ENCODE measurements at regions not wholly inside any gene's neighbourhood (a gene's known extent, or its start where the extent isn't known, plus 50 kb on each side); places are given as distances from the start of the nearest gene placed in this dataset.

- H2AFZ ChIP-seq (ENCODE audit: insufficient read depth, low read depth, low read length, poor library complexity, severe bottlenecking): no peak overlapping the region
- H3K4me3 Mint-ChIP-seq: no peak overlapping the region
- DNase-seq: no peak
- H3K4me2 ChIP-seq (replicated peaks; ENCODE audit: low read depth, low read length, poor library complexity, severe bottlenecking): no peak overlapping the region
- no peaks in the 10 kb centered on the region for H3K9me3 Mint-ChIP-seq (ENCODE audit: insufficient read depth)
- no peaks in the 10 kb centered on the region for H3K4me1 Mint-ChIP-seq
- no peak overlapping the region for H3K4me3 ChIP-seq (ENCODE audit: control extremely low read depth in 1 of 5, extremely low read depth in 1 of 5, insufficient read depth in 1 of 5, low read depth in 2 of 5, low read length in 4 of 5)
- H3K9me3 ChIP-seq (ENCODE audit: control extremely low read depth in 1 of 3, control insufficient read depth in 2 of 3, insufficient read depth in 1 of 3, low read length in 2 of 3): no peaks in the 10 kb centered on the region
- H4K20me1 ChIP-seq (ENCODE audit: control insufficient read depth, insufficient read depth, low read length, poor library complexity, severe bottlenecking): no peaks in the 10 kb centered on the region
- ATAC-seq (ENCODE audit: low read depth): no peak
- H3K27ac Mint-ChIP-seq: no peak overlapping the region
- H3K27me3 Mint-ChIP-seq: no peaks in the 10 kb centered on the region
- CTCF ChIA-PET: no interaction called here
- WGBS (ENCODE audit: insufficient coverage): no CpG with 5 or more reads among the region's 1 CpG
- peaks cover 0 to 4% (median 0%) of the 10 kb centered on the region in 4 experiments for H3K27me3 ChIP-seq (replicated peaks in 1 of 4; ENCODE audit: control extremely low read depth in 1 of 4, control insufficient read depth in 3 of 4, insufficient read depth in 4 of 4, low read length in 3 of 4)
- intact Hi-C loops (cut with micrococcal nuclease): no loop called here
- no peaks in the 10 kb centered on the region for H3K4me1 ChIP-seq (ENCODE audit: control insufficient read depth in 2 of 2, insufficient read depth in 2 of 2, low read length in 2 of 2)
- no peak overlapping the region for H3K27ac ChIP-seq (ENCODE audit: low read length in 2 of 2)
- H3K79me2 ChIP-seq (ENCODE audit: control insufficient read depth, insufficient read depth, low read length): no peaks in the 10 kb centered on the region
- TF ChIP-seq EZH2 (IDR thresholded peaks at IDR 0.05; ENCODE audit: borderline replicate concordance, insufficient read depth, low read depth, low read length, poor library complexity, severe bottlenecking): no peak
- no peak for TF ChIP-seq CTCF (IDR thresholded peaks at IDR 0.05)
- POLR2A ChIA-PET: no interaction called here
- no peaks in the 10 kb centered on the region for H3K36me3 ChIP-seq (replicated peaks in 1 of 2; ENCODE audit: control extremely low read depth in 1 of 2, control insufficient read depth in 1 of 2, extremely low read depth in 1 of 2, insufficient read depth in 2 of 2, low read length in 1 of 2)
- no peak overlapping the region for H3K9ac ChIP-seq (ENCODE audit: low read length)
These were observed 132.6 kb downstream of the PLK2 start for GRCh38 chr5:58327289-58327688.

GRCh38 chr5:58326022-58326421 is 133.9 kb downstream of the PLK2 start:
- no peak for ATAC-seq (ENCODE audit: low read depth)
- Mint-ChIP-seq H3K27ac (no peak overlapping the region), H3K9me3 (ENCODE audit: insufficient read depth) (no peaks in the 10 kb centered on the region), H3K4me1 (no peaks in the 10 kb centered on the region), H3K27me3 (no peaks in the 10 kb centered on the region), H3K4me3 (no peak overlapping the region)
- Histone ChIP-seq H3K36me3 (replicated peaks in 1 of 2; ENCODE audit: control extremely low read depth in 1 of 2, control insufficient read depth in 1 of 2, extremely low read depth in 1 of 2, insufficient read depth in 2 of 2, low read length in 1 of 2) (no peaks in the 10 kb centered on the region), H3K79me2 (ENCODE audit: control insufficient read depth, insufficient read depth, low read length) (no peaks in the 10 kb centered on the region), H3K4me3 (ENCODE audit: control extremely low read depth in 1 of 5, extremely low read depth in 1 of 5, insufficient read depth in 1 of 5, low read depth in 2 of 5, low read length in 4 of 5) (no peak overlapping the region), H3K27ac (ENCODE audit: low read length in 2 of 2) (no peak overlapping the region), H2AFZ (ENCODE audit: insufficient read depth, low read depth, low read length, poor library complexity, severe bottlenecking) (no peak overlapping the region), H4K20me1 (ENCODE audit: control insufficient read depth, insufficient read depth, low read length, poor library complexity, severe bottlenecking) (no peaks in the 10 kb centered on the region), H3K27me3 (replicated peaks in 1 of 4; ENCODE audit: control extremely low read depth in 1 of 4, control insufficient read depth in 3 of 4, insufficient read depth in 4 of 4, low read length in 3 of 4) (peaks cover 0 to 4% (median 0%) of the 10 kb centered on the region in 4 experiments), H3K9me3 (ENCODE audit: control extremely low read depth in 1 of 3, control insufficient read depth in 2 of 3, insufficient read depth in 1 of 3, low read length in 2 of 3) (no peaks in the 10 kb centered on the region), H3K4me2 (replicated peaks; ENCODE audit: low read depth, low read length, poor library complexity, severe bottlenecking) (no peak overlapping the region), H3K9ac (ENCODE audit: low read length) (no peak overlapping the region), H3K4me1 (ENCODE audit: control insufficient read depth in 2 of 2, insufficient read depth in 2 of 2, low read length in 2 of 2) (no peaks in the 10 kb centered on the region)
- ChIA-PET CTCF (no interaction called here), POLR2A (no interaction called here)
- intact Hi-C loops (cut with micrococcal nuclease): no loop called here
- DNase-seq: no peak
- no CpG with 5 or more reads among the region's 1 CpG for WGBS (ENCODE audit: insufficient coverage)
- TF ChIP-seq EZH2 (IDR thresholded peaks at IDR 0.05; ENCODE audit: borderline replicate concordance, insufficient read depth, low read depth, low read length, poor library complexity, severe bottlenecking) (no peak), CTCF (IDR thresholded peaks at IDR 0.05) (no peak)
